Stimulated activated naive CD8-positive, alpha-beta T cell treated with anti-CD3 and anti-CD28 coated beads, Interleukin-15, amount 100 ng/mL, for 72 hours (primary cell): ENCODE measurements at regions not wholly inside any gene's neighbourhood (a gene's known extent, or its start where the extent isn't known, plus 50 kb on each side); places are given as distances from the start of the nearest gene placed in this dataset.

ENCODE experiments used
- ATAC-seq: fragments of 150-1000 bp; cut with Tn5 transposase; 2 replicates; pipeline ENCODE4 v1.10.0; 2021; ENCODE audit warnings: mild to moderate bottlenecking, moderate library complexity
- DNase-seq, 2 donors: peaks; one replicate each; pipeline ENCODE4 v3.0.0; 2021 to 2022
- H3K27ac Mint-ChIP-seq, 2 donors: one replicate each; pipeline ENCODE4 v1.8.0; 2022; ENCODE audit warnings: mild to moderate bottlenecking in 2 of 2, mixed read lengths in 2 of 2, moderate library complexity in 2 of 2
- H3K27me3 Mint-ChIP-seq: one replicate; pipeline ENCODE4 v1.8.0; 2022; ENCODE audit warnings: mixed read lengths
- H3K4me1 Mint-ChIP-seq: one replicate; pipeline ENCODE4 v1.8.0; 2022; ENCODE audit warnings: mild to moderate bottlenecking, mixed read lengths
- H3K4me3 Mint-ChIP-seq, 2 donors: one replicate each; pipeline ENCODE4 v1.8.0; 2022; ENCODE audit warnings: mild to moderate bottlenecking in 2 of 2, mixed read lengths in 2 of 2, moderate library complexity in 1 of 2
- H3K9me3 Mint-ChIP-seq, 2 donors: one replicate each; pipeline ENCODE4 v1.8.0; 2022; ENCODE audit warnings: mixed read lengths in 2 of 2

DNA sequence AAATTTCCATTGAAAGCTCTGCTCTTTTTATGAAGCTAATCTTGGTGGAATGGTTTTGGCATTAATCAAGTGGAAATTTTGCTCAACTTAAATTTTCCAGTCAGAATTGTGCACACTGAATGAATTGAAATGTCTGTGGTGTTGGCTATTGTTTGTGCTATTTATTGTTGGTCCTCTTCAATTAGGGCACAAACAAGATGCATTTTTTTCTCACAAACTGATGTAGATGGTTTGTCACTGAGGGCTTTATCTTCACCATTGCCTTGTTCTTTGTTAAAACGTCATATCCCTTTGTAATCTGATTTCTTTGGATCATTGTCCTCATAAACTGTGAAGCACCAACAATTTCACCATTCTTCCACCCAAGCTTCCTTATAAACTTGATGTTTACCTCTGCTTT lies 152.1 kb upstream of the RHOBTB1 start:
- DNase-seq (no peak), ATAC-seq (no peak)
- H3K27ac Mint-ChIP-seq: no peak overlapping the region
- H3K27me3 Mint-ChIP-seq: no peaks in the 10 kb centered on the region
- no peaks in the 10 kb centered on the region for H3K4me1 Mint-ChIP-seq
- H3K9me3 Mint-ChIP-seq: no peaks in the 10 kb centered on the region
- no peak overlapping the region for H3K4me3 Mint-ChIP-seq

DNA sequence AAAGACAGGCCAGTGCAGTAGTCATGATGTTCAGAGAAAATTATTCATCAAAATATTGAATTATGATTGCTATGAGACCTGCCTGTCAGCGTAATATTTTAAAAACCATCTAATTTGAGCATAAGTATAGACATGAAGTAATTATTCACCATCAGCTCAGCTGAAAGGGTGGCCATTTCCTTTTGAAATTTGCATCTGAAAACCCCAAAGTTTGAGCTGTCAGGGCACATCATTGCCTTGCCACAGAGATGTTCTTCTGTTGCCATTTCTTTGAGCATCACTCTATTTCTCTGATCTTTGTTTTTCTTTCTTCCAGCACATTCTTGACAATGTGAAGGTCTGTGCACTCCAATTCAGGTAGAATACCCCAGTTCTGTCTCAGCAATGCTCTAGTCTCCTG lies 147.5 kb upstream of the RHOBTB1 start:
- no peaks in the 10 kb centered on the region for H3K4me1 Mint-ChIP-seq
- H3K27me3 Mint-ChIP-seq: no peaks in the 10 kb centered on the region
- no peaks in the 10 kb centered on the region for H3K9me3 Mint-ChIP-seq
- DNase-seq (no peak), ATAC-seq (no peak)
- H3K4me3 Mint-ChIP-seq: no peak overlapping the region
- H3K27ac Mint-ChIP-seq: no peak overlapping the region

DNA sequence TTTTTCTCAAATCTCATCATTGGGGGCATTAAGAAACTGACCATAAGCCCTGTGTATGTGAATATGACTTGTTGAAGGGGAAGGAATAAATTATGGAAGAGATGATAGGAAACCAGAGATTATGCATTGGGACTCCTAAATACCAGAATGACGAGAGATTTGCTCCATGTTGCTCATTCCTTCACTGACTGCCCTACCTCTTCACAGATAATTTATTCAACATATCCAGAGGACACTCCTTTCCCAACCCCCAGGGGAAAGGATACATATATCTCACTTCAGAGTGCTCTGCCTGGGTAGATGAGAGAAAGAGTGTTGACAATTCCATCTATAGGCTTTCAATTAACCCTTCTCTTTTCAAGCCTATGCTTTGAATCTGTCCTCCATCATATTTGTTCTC lies 145.3 kb upstream of the RHOBTB1 start:
- H3K27ac Mint-ChIP-seq: no peak overlapping the region
- ATAC-seq (no peak), DNase-seq (no peak)
- H3K4me3 Mint-ChIP-seq: no peak overlapping the region
- no peaks in the 10 kb centered on the region for H3K4me1 Mint-ChIP-seq
- peaks cover 0 to 7% of the 10 kb centered on the region in 2 donors for H3K9me3 Mint-ChIP-seq
- H3K27me3 Mint-ChIP-seq: no peaks in the 10 kb centered on the region

DNA sequence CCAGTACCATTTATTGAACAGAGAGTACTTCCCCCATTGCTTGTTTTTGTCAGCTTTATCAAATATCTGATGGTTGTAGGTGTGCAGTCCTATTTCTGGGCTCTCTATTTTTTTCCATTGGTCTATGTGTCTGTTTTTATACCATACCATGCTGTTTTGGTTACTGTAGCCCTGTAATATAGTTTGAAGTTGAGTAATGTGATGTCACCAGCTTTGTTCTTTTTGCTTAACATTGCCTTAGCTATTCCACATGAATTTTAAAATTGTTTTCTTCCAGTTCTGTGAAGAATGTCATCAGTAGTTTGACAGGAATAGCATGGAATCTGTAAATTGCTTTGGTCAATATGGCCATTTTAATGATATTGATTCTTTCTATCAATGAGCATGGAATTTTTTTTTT lies 140.5 kb upstream of the RHOBTB1 start:
- no peak overlapping the region for H3K27ac Mint-ChIP-seq
- DNase-seq: no peak
- no peak for ATAC-seq
- peaks cover 0 to 7% of the 10 kb centered on the region in 2 donors for H3K9me3 Mint-ChIP-seq
- H3K4me3 Mint-ChIP-seq: no peak overlapping the region
- no peaks in the 10 kb centered on the region for H3K27me3 Mint-ChIP-seq
- no peaks in the 10 kb centered on the region for H3K4me1 Mint-ChIP-seq

DNA sequence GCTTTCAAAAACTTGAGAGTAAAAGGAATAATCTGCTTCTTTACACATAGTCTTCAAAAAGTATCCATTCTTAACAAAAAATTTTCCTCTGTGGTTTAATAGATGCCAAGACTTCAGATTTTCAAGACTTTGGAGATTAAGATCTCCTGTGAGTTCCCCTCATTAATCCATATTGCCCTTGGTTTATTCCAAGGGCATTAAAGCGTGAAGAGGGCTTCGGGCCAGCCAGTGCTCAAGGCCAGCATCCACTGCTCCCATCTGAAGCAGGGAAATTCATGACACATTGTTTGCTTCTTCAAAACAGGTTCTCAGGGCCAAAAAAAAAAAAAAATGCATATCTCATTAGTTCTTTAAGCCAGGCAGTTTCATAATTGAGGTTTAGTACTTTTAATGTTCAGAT lies 137.3 kb upstream of the RHOBTB1 start:
- ATAC-seq (no peak), DNase-seq (no peak)
- Mint-ChIP-seq H3K27ac (no peak overlapping the region), H3K9me3 (peaks cover 0 to 6% of the 10 kb centered on the region in 2 donors), H3K4me1 (no peaks in the 10 kb centered on the region), H3K27me3 (no peaks in the 10 kb centered on the region), H3K4me3 (no peak overlapping the region)

DNA sequence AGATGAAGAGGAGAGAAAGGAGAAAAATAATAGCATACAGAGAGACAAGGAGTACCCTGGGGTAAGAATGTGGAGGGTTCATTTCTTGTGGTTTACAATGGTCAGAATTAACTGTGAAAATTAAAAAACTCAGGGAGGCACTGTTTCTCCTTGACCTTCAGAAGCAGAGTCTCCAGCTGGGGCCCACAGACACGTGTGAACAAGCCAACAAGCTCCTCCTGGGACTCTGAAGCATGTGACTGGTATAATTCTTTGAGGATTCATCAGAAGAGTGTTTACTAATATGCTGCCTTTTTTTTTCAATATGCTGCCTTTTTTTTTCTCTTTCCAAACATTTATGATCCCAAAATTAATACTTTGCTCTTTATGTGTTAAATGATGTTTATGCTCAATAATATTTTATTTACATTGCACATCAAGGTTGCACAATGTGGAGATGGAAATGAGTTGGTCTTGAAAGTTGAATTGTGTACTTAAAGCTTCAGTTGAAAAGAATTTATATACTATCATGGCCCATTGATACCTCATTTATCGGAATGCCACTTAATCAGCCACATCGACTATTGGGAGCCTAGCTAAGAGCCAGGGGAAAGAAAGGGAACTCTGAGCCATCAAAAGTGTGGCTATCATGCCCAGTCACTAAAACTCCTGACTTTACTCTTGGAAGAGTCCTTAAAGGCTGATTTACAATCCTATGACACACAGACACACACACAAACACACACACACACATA lies 134.7 kb upstream of the RHOBTB1 start:
- no peak overlapping the region for H3K27ac Mint-ChIP-seq
- no peaks in the 10 kb centered on the region for H3K4me1 Mint-ChIP-seq
- H3K9me3 Mint-ChIP-seq: no peaks in the 10 kb centered on the region
- H3K27me3 Mint-ChIP-seq: no peaks in the 10 kb centered on the region
- ATAC-seq (no peak), DNase-seq (no peak)
- no peak overlapping the region for H3K4me3 Mint-ChIP-seq

DNA sequence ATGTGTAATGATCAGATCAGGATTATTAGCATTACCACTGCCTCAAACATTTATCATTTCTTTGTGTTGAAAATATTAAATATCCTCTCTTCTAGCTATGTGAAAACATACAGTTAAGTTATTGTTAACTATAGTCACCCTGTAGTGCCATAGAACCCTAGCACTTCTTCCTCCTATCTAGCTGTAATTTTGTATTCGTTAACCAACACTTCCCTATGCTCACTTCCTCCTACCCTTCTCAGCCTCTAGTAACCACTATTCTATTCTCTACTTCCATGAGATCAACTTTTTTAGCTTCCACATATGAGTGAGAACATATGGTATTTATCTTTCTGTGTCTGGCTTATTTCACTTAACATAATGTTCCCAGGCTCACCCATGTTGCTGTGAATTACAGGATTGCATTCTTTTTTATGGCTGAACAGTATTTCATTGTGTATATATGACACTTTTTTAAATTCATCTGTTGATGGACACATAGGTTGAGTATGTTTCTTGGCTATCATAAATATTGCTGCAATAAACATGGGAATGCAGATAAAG lies 132.7 kb upstream of the RHOBTB1 start:
- Mint-ChIP-seq H3K4me3 (no peak overlapping the region), H3K27ac (no peak overlapping the region), H3K4me1 (no peaks in the 10 kb centered on the region), H3K27me3 (no peaks in the 10 kb centered on the region), H3K9me3 (no peaks in the 10 kb centered on the region)
- DNase-seq (no peak), ATAC-seq (no peak)

DNA sequence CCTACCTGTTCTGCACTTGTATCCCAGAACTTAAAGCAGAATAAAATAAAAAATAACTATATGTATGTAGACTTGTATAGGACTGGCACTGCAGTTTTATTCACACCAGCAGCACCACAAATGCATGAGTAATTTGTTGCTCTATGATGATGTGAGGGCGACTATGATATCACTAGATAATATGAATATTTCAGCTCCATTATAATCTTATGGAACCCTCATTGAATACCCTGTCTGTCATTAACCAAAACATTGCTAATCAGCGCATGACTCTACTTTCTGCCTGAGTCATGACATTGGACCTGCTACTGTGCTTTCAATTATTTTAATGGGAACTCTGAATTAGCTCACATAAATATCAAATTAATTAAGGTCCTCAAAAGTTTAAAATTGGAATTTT lies 129.4 kb upstream of the RHOBTB1 start:
- Mint-ChIP-seq H3K4me3 (no peak overlapping the region), H3K27me3 (no peaks in the 10 kb centered on the region), H3K4me1 (no peaks in the 10 kb centered on the region), H3K9me3 (no peaks in the 10 kb centered on the region), H3K27ac (no peak overlapping the region)
- ATAC-seq: no peak
- DNase-seq: no peak

DNA sequence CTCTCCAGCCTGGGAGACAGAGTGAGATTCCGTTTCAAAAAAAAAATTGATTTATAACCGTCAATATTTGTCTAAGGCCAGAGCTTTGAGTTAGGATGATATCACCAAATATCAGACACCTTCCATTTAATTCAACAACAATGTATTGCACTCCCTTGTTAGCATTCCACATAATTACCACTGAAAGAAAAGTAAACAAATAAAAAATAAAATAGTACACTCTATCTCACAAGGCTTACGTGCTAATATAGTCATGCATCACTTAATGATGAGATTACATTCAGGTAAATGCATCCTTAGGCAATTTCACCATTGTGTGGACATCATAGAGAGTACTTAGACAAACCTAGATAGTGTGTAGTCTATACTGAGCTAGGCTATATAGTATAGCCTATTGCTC lies 127.6 kb upstream of the RHOBTB1 start:
- H3K4me1 Mint-ChIP-seq: no peaks in the 10 kb centered on the region
- no peak overlapping the region for H3K27ac Mint-ChIP-seq
- no peak for ATAC-seq
- no peaks in the 10 kb centered on the region for H3K9me3 Mint-ChIP-seq
- H3K4me3 Mint-ChIP-seq: no peak overlapping the region
- DNase-seq: no peak
- no peaks in the 10 kb centered on the region for H3K27me3 Mint-ChIP-seq

DNA sequence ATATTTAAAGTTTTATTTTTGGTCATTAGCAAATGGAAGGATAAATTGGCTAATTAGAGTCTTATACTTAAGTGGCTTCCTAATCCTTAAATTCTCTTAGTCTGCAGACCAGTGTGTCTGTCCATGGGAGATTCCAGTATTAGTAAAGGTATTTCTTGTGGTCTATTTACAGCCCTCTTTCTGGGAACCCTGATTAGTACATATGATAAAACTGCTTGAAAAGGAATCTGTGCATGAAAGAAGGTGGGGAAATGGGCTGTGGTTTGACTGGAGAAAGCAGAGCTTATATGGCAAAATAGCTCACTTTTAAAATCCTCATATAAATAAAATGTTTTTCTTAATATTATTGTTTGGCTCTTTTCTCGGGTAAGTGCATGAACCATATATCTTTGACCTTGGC lies 124.5 kb upstream of the RHOBTB1 start:
- Mint-ChIP-seq H3K27me3 (no peaks in the 10 kb centered on the region), H3K4me3 (no peak overlapping the region), H3K9me3 (no peaks in the 10 kb centered on the region), H3K27ac (no peak overlapping the region), H3K4me1 (no peaks in the 10 kb centered on the region)
- DNase-seq (no peak), ATAC-seq (no peak)

DNA sequence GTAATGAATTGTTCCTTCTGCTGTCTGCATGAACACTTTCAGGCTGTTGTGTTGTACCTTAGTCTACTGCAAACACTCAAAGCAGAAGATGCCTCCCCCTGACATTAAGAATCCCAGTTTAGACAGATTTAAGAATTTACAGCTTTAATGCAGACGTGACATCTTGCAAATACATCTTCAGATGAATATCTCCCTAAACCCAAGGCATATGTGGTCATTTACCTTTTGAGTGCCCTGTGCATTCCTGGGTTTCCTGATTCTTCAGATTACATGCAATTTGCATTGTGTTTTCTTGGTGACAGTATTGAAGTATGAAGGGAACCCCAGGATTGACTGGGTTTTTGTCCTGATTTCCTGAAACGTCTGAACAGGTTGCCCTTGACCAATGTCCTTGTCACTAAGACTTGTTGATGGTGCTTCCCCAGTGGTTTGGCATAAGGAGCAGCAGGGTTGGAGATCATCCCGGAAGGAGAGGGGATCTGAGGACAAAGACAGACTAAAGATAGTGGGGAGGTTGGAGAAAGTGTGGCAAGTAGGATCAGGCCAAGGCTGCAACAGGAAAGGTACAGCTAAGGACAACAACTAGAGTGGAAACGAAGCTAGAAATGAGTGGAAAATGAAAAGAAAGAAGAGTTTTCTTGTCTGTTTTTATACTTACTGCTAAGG lies 123.8 kb upstream of the RHOBTB1 start:
- no peak for DNase-seq
- Mint-ChIP-seq H3K9me3 (no peaks in the 10 kb centered on the region), H3K27me3 (no peaks in the 10 kb centered on the region), H3K4me1 (no peaks in the 10 kb centered on the region), H3K4me3 (no peak overlapping the region), H3K27ac (no peak overlapping the region)
- no peak for ATAC-seq

DNA sequence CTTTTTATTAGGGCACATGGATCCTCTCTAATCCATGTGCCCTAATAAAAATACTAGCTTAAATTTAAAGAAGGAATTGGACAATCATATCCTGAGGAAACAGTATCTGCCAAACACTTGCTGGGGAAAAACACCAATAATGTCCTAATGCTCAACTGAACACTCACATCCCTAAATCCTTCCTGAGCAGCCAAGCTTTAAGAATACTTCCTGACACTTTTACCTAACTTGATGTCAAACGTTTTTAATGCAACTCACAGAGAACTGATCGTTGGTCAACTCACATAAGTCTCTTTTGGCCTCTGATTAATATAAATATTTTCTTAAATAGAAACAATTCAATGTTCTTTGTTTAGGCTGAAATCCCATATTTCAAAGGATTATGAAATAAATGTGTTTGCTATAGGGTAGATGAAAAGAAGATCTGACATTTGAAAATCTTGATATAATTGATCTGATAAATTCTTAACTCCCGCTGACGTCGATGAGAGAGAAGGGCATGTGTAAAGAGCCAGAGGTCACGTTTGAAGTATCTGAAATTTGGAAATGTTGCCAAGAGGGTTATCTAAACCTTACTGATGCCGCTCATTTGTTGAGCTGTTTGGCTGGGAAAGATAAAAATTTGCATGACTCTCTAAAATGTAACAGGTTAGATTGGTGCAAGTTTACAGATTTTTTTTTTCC lies 122.8 kb upstream of the RHOBTB1 start:
- no peak overlapping the region for H3K27ac Mint-ChIP-seq
- DNase-seq (no peak), ATAC-seq (no peak)
- no peaks in the 10 kb centered on the region for H3K27me3 Mint-ChIP-seq
- H3K9me3 Mint-ChIP-seq: no peaks in the 10 kb centered on the region
- no peak overlapping the region for H3K4me3 Mint-ChIP-seq
- H3K4me1 Mint-ChIP-seq: no peaks in the 10 kb centered on the region

DNA sequence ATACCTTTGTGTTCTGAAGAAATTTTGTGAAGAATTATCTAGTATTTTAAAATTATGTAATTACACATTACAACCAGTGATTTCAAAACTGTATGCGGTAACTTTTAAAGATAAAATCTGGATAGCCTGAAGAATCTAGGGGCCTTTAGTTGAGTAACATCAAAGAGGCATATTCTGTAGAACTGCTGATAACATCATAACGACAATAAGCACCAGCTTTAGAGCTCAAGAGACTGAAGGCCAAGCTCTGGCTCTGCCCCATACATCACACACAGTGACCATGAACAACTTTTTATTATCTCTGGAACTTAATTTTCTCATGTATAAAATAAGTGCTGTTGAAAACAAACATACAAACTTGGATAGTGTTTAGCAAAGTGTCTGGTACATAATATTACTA lies 121.1 kb upstream of the RHOBTB1 start:
- Mint-ChIP-seq H3K4me3 (no peak overlapping the region), H3K27ac (no peak overlapping the region), H3K4me1 (no peaks in the 10 kb centered on the region), H3K27me3 (no peaks in the 10 kb centered on the region), H3K9me3 (no peaks in the 10 kb centered on the region)
- ATAC-seq (no peak), DNase-seq (no peak)

DNA sequence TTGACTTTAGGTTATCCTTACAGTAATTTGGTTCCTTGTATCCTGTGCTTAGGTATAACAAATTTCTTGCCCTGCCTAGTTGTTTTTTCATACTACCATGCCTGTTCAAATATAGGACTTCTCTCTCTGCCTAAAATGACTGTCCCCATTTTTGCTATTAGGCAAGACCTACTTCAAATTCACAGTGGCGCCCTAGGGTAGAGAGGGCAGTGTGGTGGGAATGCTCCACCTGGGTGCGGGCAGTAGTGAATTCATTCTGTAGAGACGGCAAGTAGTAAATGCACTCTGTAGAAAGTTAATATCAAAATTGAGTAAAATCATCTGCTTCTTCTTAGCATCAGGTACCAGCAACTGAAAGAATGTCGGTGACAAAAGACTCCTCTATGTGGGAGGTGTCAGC lies 120.4 kb upstream of the RHOBTB1 start:
- no peaks in the 10 kb centered on the region for H3K4me1 Mint-ChIP-seq

DNA sequence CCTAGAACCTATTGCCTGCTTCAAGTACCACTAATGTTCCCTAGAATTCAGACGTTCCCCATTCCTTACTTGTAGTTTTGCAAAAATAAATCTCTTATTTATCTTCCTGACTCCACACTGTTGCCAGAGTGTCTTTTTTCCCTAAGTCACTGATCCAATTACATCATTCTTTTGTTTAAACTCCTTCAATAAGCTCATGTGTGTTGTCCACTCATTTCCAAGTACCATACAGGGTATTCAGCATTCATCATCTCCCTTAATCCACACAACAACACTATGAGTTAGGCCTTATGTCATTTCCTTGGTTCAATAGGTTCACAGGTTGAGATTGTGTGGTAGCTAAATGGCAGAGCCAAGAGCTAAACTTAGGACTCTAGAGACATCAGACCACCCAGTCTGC lies 119.9 kb upstream of the RHOBTB1 start:
- ATAC-seq: no peak
- no peak overlapping the region for H3K27ac Mint-ChIP-seq

More for the DNA sequence above, 120.4 kb upstream of the RHOBTB1 start:
- no peak for ATAC-seq
- no peak overlapping the region for H3K27ac Mint-ChIP-seq
- no peaks in the 10 kb centered on the region for H3K27me3 Mint-ChIP-seq
- DNase-seq: no peak
- H3K9me3 Mint-ChIP-seq: no peaks in the 10 kb centered on the region
- H3K4me3 Mint-ChIP-seq: no peak overlapping the region

DNA sequence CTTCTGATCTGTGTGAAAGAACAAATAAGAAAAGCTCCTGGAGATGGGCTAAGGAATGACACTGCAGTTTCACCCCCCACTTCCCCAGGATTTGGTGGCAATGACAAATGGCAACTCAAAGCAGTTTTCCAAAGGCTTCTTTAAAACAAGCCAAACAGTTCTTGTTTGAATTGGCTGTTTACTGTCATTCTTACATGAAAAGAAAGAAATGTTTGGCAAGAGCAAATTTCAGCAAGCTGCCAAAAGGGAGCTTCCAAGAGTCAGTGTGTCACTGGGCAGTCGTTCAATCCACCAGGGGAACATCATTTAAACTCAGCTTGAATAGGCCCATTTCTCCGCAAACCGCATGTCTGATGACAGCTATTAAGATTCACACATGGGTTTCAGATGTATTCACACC lies 119.0 kb upstream of the RHOBTB1 start:
- no peaks in the 10 kb centered on the region for H3K4me1 Mint-ChIP-seq
- H3K27ac Mint-ChIP-seq: no peak overlapping the region
- no peak overlapping the region for H3K4me3 Mint-ChIP-seq
- no peaks in the 10 kb centered on the region for H3K27me3 Mint-ChIP-seq
- no peaks in the 10 kb centered on the region for H3K9me3 Mint-ChIP-seq
- DNase-seq (no peak), ATAC-seq (no peak)

More for the DNA sequence above, 119.9 kb upstream of the RHOBTB1 start:
- H3K9me3 Mint-ChIP-seq: no peaks in the 10 kb centered on the region
- H3K4me1 Mint-ChIP-seq: no peaks in the 10 kb centered on the region
- no peaks in the 10 kb centered on the region for H3K27me3 Mint-ChIP-seq
- no peak overlapping the region for H3K4me3 Mint-ChIP-seq
- DNase-seq: no peak
